CD14-positive monocyte (primary cell): ENCODE measurements at regions not wholly inside any gene's neighbourhood (a gene's known extent, or its start where the extent isn't known, plus 50 kb on each side); places are given as distances from the start of the nearest gene placed in this dataset.

Experiments
- DNase-seq, 3 donors: peaks; one replicate each; pipeline ENCODE4 v3.0.0-alpha.2; 2011 to 2022
- H2AFZ ChIP-seq: 2 replicates; pipeline ENCODE4 v1.6.0; 2012; ENCODE audit warnings: mild to moderate bottlenecking, low read depth, low read length, inconsistent platforms; ENCODE audit not compliant: insufficient read depth, poor library complexity, severe bottlenecking
- H3K27ac ChIP-seq, 2 donors: 1 replicate in 1 of 2; 2 replicates in 1 of 2; pipeline ENCODE4 v1.5.1; 2012 to 2013; ENCODE audit warnings: low read length in 2 of 2, control low read depth in 1 of 2, inconsistent platforms in 1 of 2, low read depth in 1 of 2, mild to moderate bottlenecking in 1 of 2
- H3K27me3 ChIP-seq, 2 donors: one replicate each; pipeline versions ENCODE4 v1.6.0 to v1.6.1; 2011 to 2013; ENCODE audit warnings: low read length in 2 of 2; ENCODE audit not compliant: control insufficient read depth in 2 of 2, insufficient read depth in 2 of 2
- H3K36me3 ChIP-seq, 2 donors: replicated peaks in 1 of 2; 1 replicate in 1 of 2; 2 replicates in 1 of 2; pipeline versions ENCODE4 v1.5.1 to v1.6.1; 2012 to 2013; ENCODE audit warnings: low read length in 2 of 2, control low read depth in 1 of 2, inconsistent platforms in 1 of 2, mild to moderate bottlenecking in 1 of 2; ENCODE audit not compliant: insufficient read depth in 2 of 2, control insufficient read depth in 1 of 2
- H3K4me1 ChIP-seq, 2 donors: 1 replicate in 1 of 2; 2 replicates in 1 of 2; pipeline versions ENCODE4 v1.5.1 to v1.6.1; 2012 to 2013; ENCODE audit warnings: low read length in 2 of 2, control low read depth in 1 of 2, inconsistent platforms in 1 of 2, mild to moderate bottlenecking in 1 of 2, moderate library complexity in 1 of 2; ENCODE audit not compliant: insufficient read depth in 2 of 2, control insufficient read depth in 1 of 2
- H3K4me2 ChIP-seq: replicated peaks from 2 replicates; pipeline ENCODE3; 2012; ENCODE audit warnings: low read length, moderate library complexity, mild to moderate bottlenecking; ENCODE audit not compliant: poor library complexity, severe bottlenecking; ENCODE audit errors: extremely low read depth
- H3K4me3 ChIP-seq, 3 experiments: fragments of 200-600 bp in 1 of 3; sonication (generic) in 1 of 3; replicated peaks in 1 of 3; 1 replicate in 2 of 3; 2 replicates in 1 of 3; pipeline ENCODE4 v1.5.1; 2011 to 2013; ENCODE audit warnings: low read length in 3 of 3, mild to moderate bottlenecking in 3 of 3, control low read depth in 2 of 3, low read depth in 2 of 3, inconsistent platforms in 1 of 3, moderate library complexity in 1 of 3
- H3K79me2 ChIP-seq: 2 replicates; pipeline ENCODE4 v1.6.0; 2012; ENCODE audit warnings: mild to moderate bottlenecking, control low read depth, inconsistent platforms, low read length, moderate library complexity; ENCODE audit not compliant: insufficient read depth
- H3K9ac ChIP-seq: 2 replicates; pipeline ENCODE4 v1.6.0; 2017; ENCODE audit warnings: low read length, mild to moderate bottlenecking; ENCODE audit not compliant: insufficient read depth, poor library complexity, severe bottlenecking
- H3K9me3 ChIP-seq, 2 donors: replicated peaks in 1 of 2; 1 replicate in 1 of 2; 2 replicates in 1 of 2; pipeline versions ENCODE4 v1.5.1 to v1.6.1; 2012 to 2013; ENCODE audit warnings: low read length in 2 of 2, control low read depth in 1 of 2; ENCODE audit not compliant: control insufficient read depth in 1 of 2, insufficient read depth in 1 of 2
- H4K20me1 ChIP-seq: 2 replicates; pipeline ENCODE4 v1.6.0; 2012; ENCODE audit warnings: mild to moderate bottlenecking, low read length, control low read depth, moderate library complexity; ENCODE audit not compliant: insufficient read depth
- H3K27ac Mint-ChIP-seq, 7 donors: one replicate each; pipeline ENCODE4 v1.8.0; 2020; ENCODE audit warnings: mild to moderate bottlenecking in 7 of 7, mixed read lengths in 7 of 7, moderate library complexity in 6 of 7, inconsistent platforms in 2 of 7
- H3K27me3 Mint-ChIP-seq, 3 donors: one replicate each; pipeline ENCODE4 v1.8.0; 2021 to 2022; ENCODE audit warnings: low read depth in 3 of 3, mild to moderate bottlenecking in 3 of 3, mixed read lengths in 3 of 3, moderate library complexity in 3 of 3, inconsistent platforms in 1 of 3
- H3K36me3 Mint-ChIP-seq, 2 donors: one replicate each; pipeline ENCODE4 v1.8.0; 2020; ENCODE audit warnings: mixed read lengths in 2 of 2, inconsistent platforms in 1 of 2, mild to moderate bottlenecking in 1 of 2
- H3K4me1 Mint-ChIP-seq: one replicate; pipeline ENCODE4 v1.8.0; 2020; ENCODE audit warnings: mild to moderate bottlenecking, mixed read lengths
- H3K4me3 Mint-ChIP-seq, 2 donors: one replicate each; pipeline ENCODE4 v1.8.0; 2020; ENCODE audit warnings: mild to moderate bottlenecking in 2 of 2, mixed read lengths in 2 of 2, moderate library complexity in 1 of 2
- H3K9me3 Mint-ChIP-seq, 7 donors: one replicate each; pipeline ENCODE4 v1.8.0; 2020 to 2022; ENCODE audit warnings: mixed read lengths in 7 of 7, mild to moderate bottlenecking in 6 of 7, moderate library complexity in 6 of 7, inconsistent platforms in 2 of 7
- CTCF ChIP-seq: fragments of 200-600 bp; IDR thresholded peaks from one replicate; pipeline ENCODE4 v1.8.0; 2022; ENCODE audit warnings: antibody characterized with exemption, mild to moderate bottlenecking
- WGBS: methylation state at CpG from one replicate; pipeline ENCODE4 v1.1.5; 2013; ENCODE audit warnings: missing lambda C conversion rate; ENCODE audit not compliant: insufficient coverage; 5-methylcytosine and 5-hydroxymethylcytosine counted together
- intact Hi-C, 2 donors: fragments of 100-400 bp; cut with micrococcal nuclease; formaldehyde crosslinking; loops; one replicate each; pipeline versions ENCODE4 v1.15.0 to v1.15.1; 2023

GRCh38 chr10:4083509-4084003 lies 298.5 kb upstream of the KLF6 start:
- Histone ChIP-seq H3K27me3 (no peaks in the 10 kb centered on the region), H3K79me2 (no peaks in the 10 kb centered on the region), H3K4me2 (no peak overlapping the region), H3K4me3 (no peak overlapping the region), H3K27ac (no peak overlapping the region), H3K9me3 (peaks cover 0 to 2% of the 10 kb centered on the region in 2 donors), H3K36me3 (no peaks in the 10 kb centered on the region), H3K4me1 (peaks cover 22 to 25% of the 10 kb centered on the region in 2 donors), H4K20me1 (no peaks in the 10 kb centered on the region), H2AFZ (peak overlapping the region; percentile 44), H3K9ac (no peak overlapping the region)
- intact Hi-C loops: no loop called here
- no peak for TF ChIP-seq CTCF
- H3K4me3 Mint-ChIP-seq: no peak overlapping the region
- no peak overlapping the region for H3K27ac Mint-ChIP-seq
- peaks cover 24% of the 10 kb centered on the region for H3K4me1 Mint-ChIP-seq
- peaks cover 0 to 3% (median 0%) of the 10 kb centered on the region in 3 donors for H3K27me3 Mint-ChIP-seq
- peaks cover 0 to 7% (median 0%) of the 10 kb centered on the region in 7 donors for H3K9me3 Mint-ChIP-seq
- no CpG with 5 or more reads among the region's 2 CpGs for WGBS
- no peaks in the 10 kb centered on the region for H3K36me3 Mint-ChIP-seq
- DNase-seq: no peak

GRCh38 chr10:4082861-4083260 lies 297.9 kb upstream of the KLF6 start:
- no peak for DNase-seq
- no peak overlapping the region for H3K27ac Mint-ChIP-seq
- WGBS: no CpG with 5 or more reads among the region's 2 CpGs

More at GRCh38 chr10:4082861-4083260, 297.9 kb upstream of the KLF6 start:
- Mint-ChIP-seq H3K27me3 (peaks cover 0 to 5% (median 0%) of the 10 kb centered on the region in 3 donors), H3K4me3 (no peak overlapping the region), H3K36me3 (no peaks in the 10 kb centered on the region), H3K4me1 (peaks cover 24% of the 10 kb centered on the region), H3K9me3 (peaks cover 0 to 5% (median 0%) of the 10 kb centered on the region in 7 donors)
- Histone ChIP-seq H3K27me3 (no peaks in the 10 kb centered on the region), H3K9ac (no peak overlapping the region), H3K36me3 (no peaks in the 10 kb centered on the region), H3K4me1 (peaks cover 22 to 25% of the 10 kb centered on the region in 2 donors), H3K79me2 (no peaks in the 10 kb centered on the region), H3K4me3 (no peak overlapping the region), H4K20me1 (no peaks in the 10 kb centered on the region), H2AFZ (no peak overlapping the region), H3K9me3 (no peaks in the 10 kb centered on the region), H3K27ac (no peak overlapping the region), H3K4me2 (no peak overlapping the region)
- no peak for TF ChIP-seq CTCF
- intact Hi-C loops: no loop called here
